Activated T-cell treated with anti-CD3 and anti-CD28 coated beads, Interleukin-2, amount 50 U/mL, for 4 hours (primary cell): ENCODE measurements at regions not wholly inside any gene's neighbourhood (a gene's known extent, or its start where the extent isn't known, plus 50 kb on each side); places are given as distances from the start of the nearest gene placed in this dataset.

ENCODE experiments used
- ATAC-seq, 2 donors: fragments of 200-7000 bp; cut with Tn5 transposase; one replicate each; pipeline ENCODE4 v1.10.0; 2021
- DNase-seq: peaks from one replicate; pipeline ENCODE4 v3.0.0-alpha.2; 2020
- H3K27me3 Mint-ChIP-seq: one replicate; pipeline ENCODE4 v1.8.0; 2021; ENCODE audit warnings: low read depth, mixed read lengths
- H3K36me3 Mint-ChIP-seq: one replicate; pipeline ENCODE4 v1.8.0; 2022; ENCODE audit warnings: mixed read lengths; ENCODE audit not compliant: insufficient read depth
- H3K4me1 Mint-ChIP-seq: one replicate; pipeline ENCODE4 v1.8.0; 2021; ENCODE audit warnings: low read depth, mixed read lengths
- H3K4me3 Mint-ChIP-seq: one replicate; pipeline ENCODE4 v1.8.0; 2021; ENCODE audit warnings: mild to moderate bottlenecking, moderate library complexity, mixed read lengths
- H3K9me3 Mint-ChIP-seq: one replicate; pipeline ENCODE4 v1.8.0; 2021; ENCODE audit warnings: mixed read lengths

GRCh38 chr12:4223273-4223845 lies 50.2 kb upstream of the CCND2 start:
- Mint-ChIP-seq H3K4me3 (no peak overlapping the region), H3K4me1 (peaks cover 7% of the 10 kb centered on the region), H3K9me3 (no peaks in the 10 kb centered on the region), H3K27me3 (no peaks in the 10 kb centered on the region), H3K36me3 (peaks cover 1% of the 10 kb centered on the region)
- ATAC-seq = no peak
- DNase-seq = no peak

GRCh38 chr12:4221258-4221620 lies 52.3 kb upstream of the CCND2 start:
- Mint-ChIP-seq H3K4me1 (peaks cover 23% of the 10 kb centered on the region), H3K36me3 (peaks cover 1% of the 10 kb centered on the region), H3K27me3 (no peaks in the 10 kb centered on the region), H3K9me3 (no peaks in the 10 kb centered on the region), H3K4me3 (no peak overlapping the region)
- ATAC-seq = no peak
- DNase-seq = no peak

- no peaks in the 10 kb centered on the region for H3K9me3 Mint-ChIP-seq
- ATAC-seq = no peak
- peaks cover 28% of the 10 kb centered on the region for H3K4me1 Mint-ChIP-seq
These were observed 52.9 kb upstream of the CCND2 start for GRCh38 chr12:4220536-4221257.

GRCh38 chr12:4217091-4217490 lies 56.5 kb upstream of the CCND2 start:
- no peaks in the 10 kb centered on the region for H3K9me3 Mint-ChIP-seq
- no peak for ATAC-seq
- H3K4me1 Mint-ChIP-seq = peaks cover 40% of the 10 kb centered on the region
- no peak for DNase-seq
- H3K4me3 Mint-ChIP-seq = no peak overlapping the region
- H3K27me3 Mint-ChIP-seq = no peaks in the 10 kb centered on the region
- H3K36me3 Mint-ChIP-seq = peaks cover 1% of the 10 kb centered on the region

More at GRCh38 chr12:4220536-4221257, 52.9 kb upstream of the CCND2 start:
- no peak overlapping the region for H3K4me3 Mint-ChIP-seq
- H3K36me3 Mint-ChIP-seq = peaks cover 1% of the 10 kb centered on the region
- DNase-seq = no peak
- no peaks in the 10 kb centered on the region for H3K27me3 Mint-ChIP-seq

- Mint-ChIP-seq H3K36me3 (peaks cover 1% of the 10 kb centered on the region), H3K9me3 (no peaks in the 10 kb centered on the region), H3K27me3 (no peaks in the 10 kb centered on the region), H3K4me3 (no peak overlapping the region), H3K4me1 (peaks cover 40% of the 10 kb centered on the region)
- no peak for DNase-seq
- peak; percentile 40 to 43 for ATAC-seq
These were observed 57.2 kb upstream of the CCND2 start for GRCh38 chr12:4216187-4216927.

GRCh38 chr12:4215229-4216186 lies 58.1 kb upstream of the CCND2 start:
- DNase-seq (no peak), ATAC-seq (peak; percentile 77 to 79)
- peaks cover 40% of the 10 kb centered on the region for H3K4me1 Mint-ChIP-seq
- H3K36me3 Mint-ChIP-seq = no peaks in the 10 kb centered on the region
- H3K27me3 Mint-ChIP-seq = no peaks in the 10 kb centered on the region
- peak overlapping the region; percentile 25 for H3K4me3 Mint-ChIP-seq
- H3K9me3 Mint-ChIP-seq = no peaks in the 10 kb centered on the region

- H3K4me1 Mint-ChIP-seq = peaks cover 40% of the 10 kb centered on the region
- no peaks in the 10 kb centered on the region for H3K36me3 Mint-ChIP-seq
- DNase-seq (no peak), ATAC-seq (no peak)
- H3K9me3 Mint-ChIP-seq = no peaks in the 10 kb centered on the region
- peak overlapping the region; percentile 25 for H3K4me3 Mint-ChIP-seq
- H3K27me3 Mint-ChIP-seq = no peaks in the 10 kb centered on the region
These were observed 58.7 kb upstream of the CCND2 start for GRCh38 chr12:4214877-4215228.

- H3K4me1 Mint-ChIP-seq = peaks cover 38% of the 10 kb centered on the region
- H3K36me3 Mint-ChIP-seq = no peaks in the 10 kb centered on the region
- ATAC-seq = no peak
- no peaks in the 10 kb centered on the region for H3K9me3 Mint-ChIP-seq
- no peak overlapping the region for H3K4me3 Mint-ChIP-seq
- no peak for DNase-seq
- no peaks in the 10 kb centered on the region for H3K27me3 Mint-ChIP-seq
These were observed 60.1 kb upstream of the CCND2 start for GRCh38 chr12:4213471-4213870.

- H3K4me3 Mint-ChIP-seq = no peak overlapping the region
- H3K36me3 Mint-ChIP-seq = no peaks in the 10 kb centered on the region
- H3K27me3 Mint-ChIP-seq = no peaks in the 10 kb centered on the region
- no peak for DNase-seq
- H3K9me3 Mint-ChIP-seq = no peaks in the 10 kb centered on the region
- H3K4me1 Mint-ChIP-seq = peaks cover 35% of the 10 kb centered on the region
- no peak for ATAC-seq
These were observed 60.7 kb upstream of the CCND2 start for GRCh38 chr12:4212845-4213244.

- ATAC-seq = no peak
- H3K36me3 Mint-ChIP-seq = no peaks in the 10 kb centered on the region
- H3K27me3 Mint-ChIP-seq = no peaks in the 10 kb centered on the region
- H3K4me3 Mint-ChIP-seq = no peak overlapping the region
- DNase-seq = no peak
- H3K9me3 Mint-ChIP-seq = no peaks in the 10 kb centered on the region
- H3K4me1 Mint-ChIP-seq = peaks cover 23% of the 10 kb centered on the region
These were observed 62.2 kb upstream of the CCND2 start for GRCh38 chr12:4211372-4211771.

- Mint-ChIP-seq H3K36me3 (no peaks in the 10 kb centered on the region), H3K27me3 (no peaks in the 10 kb centered on the region), H3K4me1 (peaks cover 11% of the 10 kb centered on the region), H3K9me3 (no peaks in the 10 kb centered on the region), H3K4me3 (no peak overlapping the region)
- ATAC-seq (no peak), DNase-seq (no peak)
These were observed 63.4 kb upstream of the CCND2 start for GRCh38 chr12:4210183-4210582.

GRCh38 chr12:4206470-4206869 lies 67.1 kb upstream of the CCND2 start:
- no peaks in the 10 kb centered on the region for H3K27me3 Mint-ChIP-seq
- DNase-seq = no peak
- H3K4me1 Mint-ChIP-seq = peaks cover 2% of the 10 kb centered on the region

GRCh38 chr12:4203772-4204376 lies 69.7 kb upstream of the CCND2 start:
- Mint-ChIP-seq H3K4me1 (peaks cover 5% of the 10 kb centered on the region), H3K36me3 (no peaks in the 10 kb centered on the region), H3K27me3 (no peaks in the 10 kb centered on the region), H3K9me3 (no peaks in the 10 kb centered on the region), H3K4me3 (no peak overlapping the region)
- no peak for DNase-seq
- ATAC-seq = no peak

More at GRCh38 chr12:4206470-4206869, 67.1 kb upstream of the CCND2 start:
- H3K9me3 Mint-ChIP-seq = no peaks in the 10 kb centered on the region
- no peaks in the 10 kb centered on the region for H3K36me3 Mint-ChIP-seq
- no peak for ATAC-seq
- H3K4me3 Mint-ChIP-seq = no peak overlapping the region

GRCh38 chr12:4202918-4203317 lies 70.6 kb upstream of the CCND2 start:
- Mint-ChIP-seq H3K4me1 (peaks cover 5% of the 10 kb centered on the region), H3K9me3 (no peaks in the 10 kb centered on the region), H3K27me3 (no peaks in the 10 kb centered on the region), H3K36me3 (no peaks in the 10 kb centered on the region), H3K4me3 (no peak overlapping the region)
- ATAC-seq (no peak), DNase-seq (no peak)
